HEK293 (cell line): ENCODE measurements at regions not wholly inside any gene's neighbourhood (a gene's known extent, or its start where the extent isn't known, plus 50 kb on each side); places are given as distances from the start of the nearest gene placed in this dataset.

Experiments
- CTCF ChIP-seq: fragments of 450-650 bp; formaldehyde crosslinking; IDR thresholded peaks from 2 replicates; pipeline ENCODE4 v1.5.1; 2016; ENCODE audit warnings: missing biosample characterization, missing genetic modification characterization
- GLIS1 ChIP-seq: fragments of 450-650 bp; formaldehyde crosslinking; IDR thresholded peaks from 2 replicates; pipeline ENCODE4 v1.5.1; 2016; ENCODE audit warnings: missing biosample characterization, missing genetic modification characterization
- PATZ1 ChIP-seq: fragments of 450-650 bp; formaldehyde crosslinking; IDR thresholded peaks from 2 replicates; pipeline ENCODE4 v1.5.1; 2016; ENCODE audit warnings: missing biosample characterization, missing genetic modification characterization
- ZBTB1 ChIP-seq: fragments of 450-650 bp; formaldehyde crosslinking; IDR thresholded peaks from 2 replicates; pipeline ENCODE4 v1.5.1; 2016; ENCODE audit warnings: missing biosample characterization, missing genetic modification characterization
- ZBTB44 ChIP-seq: fragments of 450-650 bp; IDR thresholded peaks from 2 replicates; pipeline ENCODE4 v1.5.1; 2018; ENCODE audit warnings: missing biosample characterization, mild to moderate bottlenecking, missing genetic modification characterization
- ZNF10 ChIP-seq: fragments of 450-650 bp; formaldehyde crosslinking; IDR thresholded peaks from 2 replicates; pipeline ENCODE4 v1.5.1; 2017; ENCODE audit warnings: missing biosample characterization, missing genetic modification characterization
- ZNF138 ChIP-seq: fragments of 450-650 bp; formaldehyde crosslinking; IDR thresholded peaks from 2 replicates; pipeline ENCODE4 v1.5.1; 2016; ENCODE audit warnings: missing biosample characterization, missing genetic modification characterization, borderline replicate concordance
- ZNF214 ChIP-seq: fragments of 450-650 bp; formaldehyde crosslinking; IDR thresholded peaks from 2 replicates; pipeline ENCODE4 v1.5.1; 2017; ENCODE audit warnings: missing biosample characterization, mild to moderate bottlenecking, missing genetic modification characterization, borderline replicate concordance
- ZNF274 ChIP-seq, 2 experiments: fragments of 200-500 bp in 1 of 2; fragments of 450-650 bp in 1 of 2; sonication (Bioruptor generic) in 1 of 2; formaldehyde crosslinking in 1 of 2; IDR thresholded peaks; 2 replicates each; pipeline versions ENCODE4 v1.5.1 to v1.6.1; 2014 to 2016; ENCODE audit warnings: borderline replicate concordance in 1 of 2, inconsistent platforms in 1 of 2, low read length in 1 of 2, missing biosample characterization in 1 of 2, missing genetic modification characterization in 1 of 2
- ZNF629 ChIP-seq: fragments of 450-650 bp; formaldehyde crosslinking; IDR thresholded peaks from 2 replicates; pipeline ENCODE4 v1.5.1; 2017; ENCODE audit warnings: missing biosample characterization, missing genetic modification characterization
- ZNF76 ChIP-seq: fragments of 450-650 bp; formaldehyde crosslinking; IDR thresholded peaks from 2 replicates; pipeline ENCODE4; 2016; ENCODE audit warnings: low read depth, missing biosample characterization, missing genetic modification characterization, borderline replicate concordance
- ZSCAN30 ChIP-seq: fragments of 450-650 bp; IDR thresholded peaks from 2 replicates; pipeline ENCODE4 v1.5.1; 2018; ENCODE audit warnings: missing biosample characterization, mild to moderate bottlenecking, missing genetic modification characterization, moderate library complexity

- no peak for TF ChIP-seq ZNF76
- no peak for TF ChIP-seq PATZ1
- TF ChIP-seq ZSCAN30 (tag by site-specific recombination), result no peak
- no peak for TF ChIP-seq ZNF10
- no peak for TF ChIP-seq ZNF274 (IDR thresholded peaks at IDR 0.05; ENCODE audit: low read length)
- TF ChIP-seq ZNF274 (tag by site-specific recombination; IDR thresholded peaks at IDR 0.05; ENCODE audit: borderline replicate concordance), result no peak
- TF ChIP-seq GLIS1 (tag by site-specific recombination), result no peak
- TF ChIP-seq CTCF, result no peak
- TF ChIP-seq ZBTB44 (tag by site-specific recombination), result no peak
- TF ChIP-seq ZNF138, result no peak
- TF ChIP-seq ZNF214 (tag by site-specific recombination), result no peak
- TF ChIP-seq ZNF629, result no peak
- no peak for TF ChIP-seq ZBTB1
Measured at GRCh38 chr5:174307656-174308271, 262.3 kb downstream of the NSG2 start.
